ENCODE measurements at regions not wholly inside any gene's neighbourhood (a gene's known extent, or its start where the extent isn't known, plus 50 kb on each side); places are given as distances from the start of the nearest gene placed in this dataset.
"Not testable (repeated sequence)": the region's sequence is repeated elsewhere in the genome, so short reads cannot be mapped to it uniquely, and the experiment has no call there.

GRCh38 chr2:4140281-4140970, 437.1 kb downstream of the DCDC2C start:
- DNase-seq, result peak; percentile 44

GRCh38 chr2:4144731-4145130, 441.4 kb downstream of the DCDC2C start:
- no peak for DNase-seq

GRCh38 chr2:4151521-4151920, 448.1 kb downstream of the DCDC2C start:
- DNase-seq, result no peak

- DNase-seq, result no peak
Observed at GRCh38 chr2:4152051-4152450, 448.7 kb downstream of the DCDC2C start.

- no peak for DNase-seq
Observed at GRCh38 chr2:4168834-4169233, 465.5 kb downstream of the DCDC2C start.

GRCh38 chr2:4174796-4175195, 471.4 kb downstream of the DCDC2C start:
- DNase-seq, result no peak

- DNase-seq, result no peak
Observed at GRCh38 chr2:4175343-4175742, 472.0 kb downstream of the DCDC2C start.

GRCh38 chr2:4180631-4181030, 477.3 kb downstream of the DCDC2C start:
- no peak for DNase-seq

- no peak for DNase-seq
Observed at GRCh38 chr2:4181062-4181461, 477.7 kb downstream of the DCDC2C start.

GRCh38 chr2:4188561-4188960, 485.2 kb downstream of the DCDC2C start:
- no peak for DNase-seq

- DNase-seq, result no peak
Observed at GRCh38 chr2:4190548-4190947, 487.2 kb downstream of the DCDC2C start.

- DNase-seq, result no peak
Observed at GRCh38 chr2:4192119-4192518, 488.7 kb downstream of the DCDC2C start.

GRCh38 chr2:4214444-4215205, 511.2 kb downstream of the DCDC2C start:
- no peak for DNase-seq

GRCh38 chr2:4217737-4218136, 514.4 kb downstream of the DCDC2C start:
- DNase-seq, result no peak

GRCh38 chr2:4219101-4219500, 515.7 kb downstream of the DCDC2C start:
- DNase-seq, result no peak

GRCh38 chr2:4219571-4219970, 516.2 kb downstream of the DCDC2C start:
- DNase-seq, result no peak

GRCh38 chr2:4221434-4221833, 518.1 kb downstream of the DCDC2C start:
- no peak for DNase-seq

- no peak for DNase-seq
Observed at GRCh38 chr2:4221845-4222244, 518.5 kb downstream of the DCDC2C start.

GRCh38 chr2:4244422-4244821, 541.0 kb downstream of the DCDC2C start:
- DNase-seq, result not testable (repeated sequence)

GRCh38 chr2:4246364-4247131, 543.2 kb downstream of the DCDC2C start:
- DNase-seq, result no peak

GRCh38 chr2:4247791-4248190, 544.4 kb downstream of the DCDC2C start:
- no peak for DNase-seq

- DNase-seq, result no peak
Observed at GRCh38 chr2:4255491-4255890, 552.1 kb downstream of the DCDC2C start.

GRCh38 chr2:4256351-4256750, 553.0 kb downstream of the DCDC2C start:
- DNase-seq, result no peak

GRCh38 chr2:4258563-4258962, 555.2 kb downstream of the DCDC2C start:
- peak; percentile 59 for DNase-seq

All from NCI-H2029 (cell line).